ENCODE measurements at regions not wholly inside any gene's neighbourhood (a gene's known extent, or its start where the extent isn't known, plus 50 kb on each side); places are given as distances from the start of the nearest gene placed in this dataset.

DNA sequence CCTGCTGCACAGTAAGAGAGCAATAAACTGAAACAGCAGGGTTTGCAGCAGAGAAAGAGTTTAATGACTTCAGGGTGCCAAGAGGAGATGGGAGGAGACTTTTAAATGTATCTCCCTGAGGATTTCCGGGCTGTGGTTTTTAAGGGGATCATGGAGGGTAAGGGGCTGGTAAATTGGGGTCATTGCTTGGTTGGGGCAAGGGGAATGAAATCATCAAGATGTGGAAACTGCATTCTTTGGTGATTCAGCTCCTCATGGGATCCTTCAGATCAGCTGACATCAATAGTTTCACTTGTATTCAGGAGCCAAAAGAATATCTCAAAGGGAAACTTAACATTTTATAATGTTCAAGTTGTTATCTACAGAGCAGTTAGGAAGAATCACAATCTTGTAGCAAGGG, 174.3 kb upstream of the ANXA10 start:
- TF ChIP-seq EP300 (IDR thresholded peaks at IDR 0.05) (no peak), POLR2A (IDR thresholded peaks at IDR 0.05) (no peak)
